HFF-Myc (cell line): ENCODE measurements at regions not wholly inside any gene's neighbourhood (a gene's known extent, or its start where the extent isn't known, plus 50 kb on each side); places are given as distances from the start of the nearest gene placed in this dataset.

Experiments
- DNase-seq: peaks from one replicate; pipeline ENCODE4 v3.0.0-alpha.2; 2011; ENCODE audit warnings: low read depth; ENCODE audit errors: extremely low read depth
- H3K4me3 ChIP-seq: replicated peaks from 2 replicates; pipeline ENCODE4 v1.5.1; 2011; ENCODE audit warnings: low read depth, mild to moderate bottlenecking, control low read depth, low read length
- CTCF ChIP-seq: IDR thresholded peaks from 2 replicates; pipeline ENCODE4 v1.5.1; 2012; ENCODE audit warnings: mild to moderate bottlenecking, low read depth, low read length, control low read depth; ENCODE audit errors: missing control alignments

GRCh38 chr9:71333321-71333720 is 211.9 kb upstream of the TRPM3 start:
- no peak overlapping the region for H3K4me3 ChIP-seq
- no peak for TF ChIP-seq CTCF
- no peak for DNase-seq

- no peak overlapping the region for H3K4me3 ChIP-seq
- TF ChIP-seq CTCF = no peak
These were observed 210.2 kb upstream of the TRPM3 start for GRCh38 chr9:71331603-71332002.

GRCh38 chr9:71329873-71330272 is 208.5 kb upstream of the TRPM3 start:
- TF ChIP-seq CTCF = no peak
- no peak overlapping the region for H3K4me3 ChIP-seq
- DNase-seq = no peak

More at GRCh38 chr9:71331603-71332002, 210.2 kb upstream of the TRPM3 start:
- DNase-seq = no peak

- DNase-seq = no peak
- no peak for TF ChIP-seq CTCF
- no peak overlapping the region for H3K4me3 ChIP-seq
These were observed 204.9 kb upstream of the TRPM3 start for GRCh38 chr9:71326360-71326759.

- H3K4me3 ChIP-seq = no peak overlapping the region
- TF ChIP-seq CTCF = no peak
- DNase-seq = no peak
These were observed 201.9 kb upstream of the TRPM3 start for GRCh38 chr9:71323357-71323756.

GRCh38 chr9:71322311-71322710 is 200.9 kb upstream of the TRPM3 start:
- H3K4me3 ChIP-seq = no peak overlapping the region
- no peak for TF ChIP-seq CTCF
- DNase-seq = no peak

GRCh38 chr9:71308454-71308853 is 187.0 kb upstream of the TRPM3 start:
- no peak for TF ChIP-seq CTCF
- no peak for DNase-seq
- H3K4me3 ChIP-seq = no peak overlapping the region
